ENCODE measurements at regions not wholly inside any gene's neighbourhood (a gene's known extent, or its start where the extent isn't known, plus 50 kb on each side); places are given as distances from the start of the nearest gene placed in this dataset.

DNA sequence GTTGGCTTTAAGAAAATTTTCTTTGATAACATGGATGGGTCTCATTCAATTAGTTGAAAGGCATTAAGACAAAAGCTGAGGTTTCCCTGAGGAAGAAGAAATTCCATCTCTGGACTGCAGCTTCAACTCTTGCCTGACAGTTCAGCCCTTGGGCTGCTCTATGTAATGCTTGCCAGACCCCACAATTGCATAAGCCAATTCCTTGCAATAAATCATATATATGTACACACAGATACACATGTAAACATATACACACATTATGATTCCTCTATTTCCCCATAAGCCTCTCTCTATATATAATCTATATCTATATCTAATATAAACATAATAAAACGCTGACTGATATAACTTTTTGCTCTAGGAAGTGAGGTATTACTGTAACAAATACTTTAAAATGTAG, 301.5 kb upstream of the PRMT6 start:
- no peak for DNase-seq (ENCODE audit: low spot score)

DNA sequence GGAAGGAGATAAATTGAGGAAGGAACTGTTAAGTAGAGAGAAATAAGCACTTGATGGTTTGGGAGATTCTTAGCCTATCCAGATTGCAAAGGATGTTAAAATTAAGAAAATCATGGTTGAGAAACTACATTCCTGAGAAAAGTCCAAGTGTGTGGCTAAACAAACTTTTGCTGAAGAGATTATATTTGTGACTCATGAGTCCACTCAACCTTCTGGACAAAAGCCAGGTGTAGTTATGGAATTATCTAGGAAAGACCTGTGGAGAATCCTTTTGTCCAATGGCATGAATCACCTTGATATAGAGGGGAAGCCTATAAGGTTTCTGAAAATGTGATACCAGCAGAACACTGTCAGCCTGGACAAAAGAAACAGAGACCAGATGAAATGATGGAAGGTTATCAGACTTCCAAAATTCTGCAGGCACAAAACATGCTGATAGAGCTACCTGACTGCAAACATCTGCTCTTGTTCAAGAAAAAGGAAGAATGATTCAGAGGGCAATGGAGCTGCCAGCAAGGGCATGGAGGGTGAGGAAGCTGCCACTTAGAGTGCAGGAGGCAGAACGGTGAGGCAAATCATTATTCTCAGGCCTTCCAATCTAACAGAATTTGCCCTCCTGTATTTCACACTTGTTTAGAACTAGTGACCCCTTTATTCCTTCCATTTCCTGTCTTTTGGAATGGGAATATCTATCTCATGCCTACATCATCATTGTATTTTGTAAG, 300.6 kb upstream of the PRMT6 start:
- DNase-seq (ENCODE audit: low spot score): no peak

DNA sequence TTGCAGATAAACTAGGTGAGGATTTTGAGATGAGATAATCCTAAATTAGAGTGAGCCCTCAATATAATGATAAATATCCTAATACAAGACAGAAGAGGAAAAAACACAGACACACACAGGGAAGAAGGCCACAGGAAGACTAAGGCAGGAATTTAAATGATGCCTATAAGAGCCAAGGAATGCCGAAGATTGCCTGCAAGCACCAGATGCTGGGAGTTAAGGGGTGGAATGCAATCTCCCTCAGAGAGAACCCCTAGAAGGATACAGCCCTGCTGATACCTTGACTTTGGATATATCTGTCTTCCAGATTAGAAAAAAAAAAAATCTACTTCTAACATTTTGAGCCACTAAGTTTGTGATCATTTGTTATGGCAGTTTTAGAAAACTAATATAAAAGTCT, 299.7 kb upstream of the PRMT6 start:
- DNase-seq (ENCODE audit: low spot score): no peak

DNA sequence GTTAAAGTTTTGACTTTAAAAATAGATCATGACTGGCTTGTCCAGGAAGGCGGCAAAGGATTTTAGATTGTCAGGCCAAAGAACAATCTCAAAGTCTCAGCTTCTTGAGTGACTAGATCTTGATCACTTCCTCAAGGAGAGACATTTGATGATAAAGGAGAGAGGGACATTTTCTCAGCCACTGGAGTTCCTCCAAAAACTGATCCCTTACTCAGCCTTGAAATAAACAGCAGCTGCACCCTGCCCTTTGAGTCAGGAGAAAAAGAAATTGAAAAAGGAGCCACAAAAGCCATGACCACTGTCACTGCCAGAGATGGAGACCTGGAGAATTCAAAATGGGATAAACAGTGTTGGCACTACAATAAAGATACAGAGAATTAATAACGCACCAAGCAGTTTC, 288.4 kb upstream of the PRMT6 start:
- no peak for DNase-seq (ENCODE audit: low spot score)

DNA sequence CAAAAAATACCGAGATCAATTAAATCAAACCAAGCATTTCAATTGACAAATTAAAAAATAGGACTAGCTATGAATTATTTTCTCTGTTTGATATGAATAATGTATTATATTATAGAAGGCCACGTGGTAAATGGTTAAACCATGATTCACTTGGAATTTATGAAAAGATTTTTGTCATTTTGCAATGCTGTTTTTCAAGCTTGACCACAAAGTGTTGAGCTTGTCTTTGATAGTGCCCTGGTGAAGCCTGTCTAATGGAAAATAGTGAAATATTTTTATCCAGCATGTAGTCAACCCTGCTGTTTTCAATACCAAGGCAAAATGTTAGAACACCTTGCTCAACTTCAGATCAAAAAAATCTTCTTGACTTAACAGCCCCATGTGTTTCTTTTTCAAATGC, 288.0 kb upstream of the PRMT6 start:
- DNase-seq (ENCODE audit: low spot score): no peak

DNA sequence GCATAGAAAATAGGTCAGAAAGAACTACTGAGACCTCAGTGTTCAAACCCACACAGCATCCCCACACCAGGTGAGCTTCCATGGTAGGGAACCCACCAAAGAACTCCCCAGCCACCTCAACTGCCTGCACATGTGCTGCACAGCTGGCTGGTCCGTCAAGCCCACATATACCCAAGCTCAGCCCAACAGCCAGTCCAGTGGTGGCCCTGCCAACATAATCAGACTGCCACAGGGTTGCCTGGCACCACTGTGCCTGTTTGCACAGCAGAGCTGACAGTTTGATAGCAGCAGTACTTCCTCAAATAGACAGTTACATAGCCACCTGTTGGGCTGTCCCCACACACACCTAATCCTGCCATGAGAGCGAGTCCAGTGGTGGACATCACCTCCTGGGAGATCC, 283.3 kb upstream of the PRMT6 start:
- no peak for DNase-seq (ENCODE audit: low spot score)

DNA sequence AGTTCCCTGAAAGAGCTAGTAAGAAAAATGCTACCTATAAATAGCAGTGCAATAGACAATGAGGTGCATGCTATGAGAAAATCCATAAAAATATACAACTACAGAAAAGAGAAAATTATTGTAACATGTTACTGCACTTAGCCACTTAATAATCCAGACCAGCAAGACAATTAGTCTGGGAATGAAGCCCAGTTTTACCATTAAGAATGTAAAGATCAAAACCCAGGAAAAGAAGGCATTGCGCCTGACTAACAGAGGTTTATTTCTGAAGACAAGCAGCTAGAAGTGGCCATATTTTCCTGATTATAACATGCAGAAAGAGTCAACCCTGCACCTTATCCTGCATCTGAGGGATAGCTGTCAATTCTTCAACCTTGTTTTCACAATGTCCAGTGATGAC, 276.4 kb upstream of the PRMT6 start:
- no peak for DNase-seq (ENCODE audit: low spot score)

DNA sequence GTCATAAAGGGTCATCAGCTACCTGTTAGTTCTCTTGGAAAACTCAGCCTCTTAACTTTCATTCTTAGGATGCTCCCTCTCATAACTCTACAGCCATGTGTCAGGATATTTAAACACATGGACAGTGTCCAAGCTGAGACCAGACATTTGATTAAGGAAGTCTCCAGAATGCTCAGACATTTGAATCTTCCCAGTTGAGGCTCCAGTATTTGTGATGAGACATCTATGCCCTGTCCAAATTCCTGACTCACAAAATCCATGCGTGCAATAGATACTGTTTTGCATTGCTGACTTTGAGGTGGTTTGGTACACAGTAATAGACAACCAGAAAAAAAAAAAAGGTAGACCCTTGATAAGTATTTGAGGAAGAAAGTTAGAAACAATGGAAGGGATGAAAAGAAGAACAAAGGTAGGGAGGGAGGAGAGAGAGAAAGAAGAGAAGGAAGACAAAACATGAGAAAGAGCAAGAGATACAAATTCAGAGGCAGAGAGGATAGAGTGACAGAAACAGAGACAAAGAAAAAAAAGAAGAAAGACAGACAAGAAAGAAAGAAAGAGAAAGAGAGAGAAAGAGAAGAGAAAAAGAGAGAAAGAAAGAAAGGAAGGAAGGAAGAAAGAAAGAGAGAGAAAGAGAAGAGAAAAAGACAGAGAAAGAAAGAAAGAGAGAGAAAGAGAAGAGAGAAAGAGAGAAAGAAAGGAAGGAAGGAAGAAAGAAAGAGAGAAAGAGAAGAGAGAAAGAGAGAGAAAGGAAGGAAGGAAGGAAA, 275.5 kb upstream of the PRMT6 start:
- no peak for DNase-seq (ENCODE audit: low spot score)

DNA sequence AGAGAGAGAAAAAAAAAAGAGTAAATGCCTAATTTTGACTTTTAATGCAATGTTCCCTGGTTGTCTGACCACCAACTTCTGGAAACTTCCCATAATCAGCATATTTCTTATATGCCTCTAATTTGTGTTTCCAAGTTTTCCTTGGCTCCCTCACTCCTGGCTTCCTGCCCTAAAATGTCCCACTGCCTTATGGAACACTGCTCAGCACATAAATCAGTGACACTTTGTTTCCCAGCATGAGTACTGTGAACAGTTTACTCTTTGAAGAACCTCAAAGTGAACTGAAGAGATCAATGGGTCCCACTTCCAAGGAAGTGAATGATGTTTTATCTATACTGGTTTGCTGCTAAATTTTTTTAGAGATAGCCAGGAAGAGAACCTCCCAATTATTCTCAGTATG, 271.3 kb upstream of the PRMT6 start:
- DNase-seq (ENCODE audit: low spot score): no peak

DNA sequence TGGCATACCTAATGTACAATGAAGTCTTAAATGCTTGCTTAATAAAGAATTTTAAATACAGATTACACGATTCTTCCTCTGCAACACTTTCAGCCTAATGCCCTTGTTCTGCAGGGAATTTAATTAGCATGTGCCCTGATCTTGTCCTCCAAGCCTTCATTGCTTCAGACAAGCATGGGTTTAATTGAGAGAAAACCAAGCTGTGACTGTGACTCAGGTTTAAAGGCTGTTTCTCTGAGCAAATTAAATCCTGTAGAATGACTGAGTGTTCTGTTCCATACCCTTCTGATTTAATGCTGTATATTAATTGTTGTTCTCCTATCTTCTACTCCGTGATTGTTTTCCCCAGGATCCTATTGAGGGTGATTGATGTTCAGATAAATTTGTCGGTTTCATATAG, 269.0 kb upstream of the PRMT6 start:
- DNase-seq (ENCODE audit: low spot score): no peak

DNA sequence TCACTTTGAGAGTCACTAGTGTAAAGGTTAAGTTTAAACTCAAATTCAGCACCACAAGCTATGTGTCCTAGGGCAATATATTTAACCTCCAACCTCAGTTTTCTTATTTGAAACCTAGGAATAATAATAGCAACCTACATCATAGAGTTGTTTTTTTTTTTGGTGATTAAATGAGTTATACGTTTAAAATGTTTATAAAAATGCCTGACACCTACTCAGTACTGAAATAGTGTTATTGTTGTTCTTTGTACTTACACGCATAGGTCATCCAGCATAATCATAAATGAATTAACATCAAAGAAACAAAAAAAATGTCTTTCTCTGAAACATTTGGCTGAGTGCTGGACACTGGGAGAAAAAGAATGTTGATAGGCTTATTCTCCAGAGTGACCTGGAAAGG, 266.8 kb upstream of the PRMT6 start:
- no peak for DNase-seq (ENCODE audit: low spot score)

DNA sequence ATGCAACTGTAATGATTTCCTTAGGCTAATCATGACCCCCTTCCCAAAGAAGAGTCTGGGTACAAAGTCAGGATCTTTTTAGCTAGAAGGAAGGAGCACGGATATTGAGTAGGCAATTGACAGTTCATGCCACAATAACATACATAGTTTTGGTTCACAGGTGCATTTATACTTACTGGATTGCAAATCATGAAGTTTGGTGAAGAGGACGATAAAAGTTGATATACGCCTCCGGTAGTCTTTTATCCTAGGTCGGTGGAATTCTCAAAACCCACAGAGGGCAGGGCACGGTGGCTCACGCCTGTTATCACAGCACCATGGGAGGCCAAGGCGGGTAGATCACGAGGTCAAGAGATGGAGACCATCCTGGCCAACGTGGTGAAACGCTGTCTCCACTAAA, 265.4 kb upstream of the PRMT6 start:
- DNase-seq (ENCODE audit: low spot score): no peak

DNA sequence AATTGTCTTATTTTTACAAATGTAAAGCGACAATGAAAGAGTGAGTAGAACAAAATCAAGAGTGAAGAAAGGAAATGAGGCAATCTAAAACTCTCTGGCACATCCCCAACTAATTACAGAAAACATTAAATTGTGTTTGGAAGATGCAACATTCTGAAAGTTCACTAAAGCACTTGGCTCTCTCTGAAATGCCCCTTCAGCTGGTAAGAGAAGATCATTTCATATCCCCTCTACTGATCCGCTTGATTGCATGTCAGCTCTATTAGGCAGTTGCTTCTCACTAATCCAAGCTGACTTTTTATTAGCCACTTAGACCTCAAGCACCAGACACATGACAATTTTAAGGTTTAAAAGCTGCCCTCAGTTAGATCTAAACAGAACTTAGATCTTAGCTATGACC, 262.8 kb upstream of the PRMT6 start:
- DNase-seq (ENCODE audit: low spot score): no peak

DNA sequence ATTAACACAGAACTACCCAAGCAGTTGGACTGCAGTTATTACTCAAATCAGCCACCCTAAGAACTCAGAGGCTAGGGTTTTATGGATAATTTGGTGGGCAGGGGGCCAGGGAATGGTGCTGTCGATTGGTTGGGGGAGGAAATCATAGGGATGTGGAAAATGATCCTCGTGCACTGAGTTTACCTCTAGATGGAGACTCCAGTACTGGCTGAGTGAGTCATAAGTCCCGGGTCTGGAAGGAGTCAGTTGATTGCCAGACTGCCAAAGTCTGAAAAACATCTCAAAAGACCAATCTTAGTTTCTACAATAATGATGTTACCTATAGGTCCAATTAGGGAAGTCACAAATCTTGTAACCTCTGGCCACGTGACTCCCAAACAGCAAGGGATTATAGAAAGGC, 257.5 kb upstream of the PRMT6 start:
- DNase-seq (ENCODE audit: low spot score): no peak

DNA sequence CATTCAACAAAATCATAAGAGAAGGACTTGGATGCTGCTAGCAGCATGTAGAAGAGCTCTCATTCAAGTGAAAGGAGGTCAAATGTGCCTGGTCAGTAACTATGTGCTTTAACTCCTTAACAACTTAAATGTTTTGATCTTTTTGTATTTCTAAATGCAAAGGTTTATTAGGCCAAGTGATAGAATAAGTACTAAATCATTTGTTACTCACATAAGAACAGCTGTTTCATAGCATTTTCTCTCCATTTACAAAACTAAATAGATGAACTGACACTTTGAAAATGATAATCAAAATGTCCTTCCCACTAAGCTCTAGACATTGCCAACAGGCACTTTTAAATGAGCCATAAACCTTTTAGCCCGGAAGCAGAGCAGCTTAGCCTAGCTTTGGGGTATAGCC, 254.3 kb upstream of the PRMT6 start:
- DNase-seq (ENCODE audit: low spot score): no peak

DNA sequence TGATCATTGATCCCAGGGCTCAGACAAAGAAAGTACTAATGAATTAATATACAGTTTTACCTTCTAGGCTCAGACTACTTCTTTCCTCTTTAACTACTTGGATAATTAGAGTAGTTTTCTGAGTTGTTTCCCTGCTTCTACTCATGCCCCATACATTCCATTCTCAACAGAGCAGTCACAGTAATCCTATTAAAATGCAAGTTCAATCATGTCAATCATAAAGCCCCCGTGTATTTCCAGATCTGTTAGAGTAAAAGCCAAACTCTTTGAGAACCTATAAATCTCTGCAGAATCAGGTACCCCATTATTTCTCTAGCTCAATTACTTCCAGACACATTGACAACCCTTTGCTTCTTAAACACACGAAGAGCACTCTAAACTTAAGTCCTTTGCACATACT, 242.1 kb upstream of the PRMT6 start:
- no peak for DNase-seq (ENCODE audit: low spot score)

DNA sequence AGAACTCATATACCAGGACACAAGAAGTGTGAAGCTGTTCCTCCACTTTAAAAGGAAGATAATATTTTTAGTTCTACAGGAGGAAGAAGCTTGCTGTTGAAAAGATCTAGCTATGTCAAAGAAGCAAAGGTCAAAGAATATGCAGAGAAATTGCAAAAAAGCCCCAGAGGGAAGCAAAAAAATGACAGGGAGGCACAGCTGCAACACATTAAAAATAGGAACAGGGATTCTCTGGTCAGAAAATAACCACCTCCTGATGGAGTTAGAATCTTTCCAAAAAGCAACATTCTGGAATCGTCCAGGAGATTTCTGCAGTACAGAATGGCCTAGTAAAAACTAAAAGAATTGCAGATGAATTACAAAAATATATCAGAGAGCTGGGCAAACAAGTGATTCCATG, 238.9 kb upstream of the PRMT6 start:
- no peak for DNase-seq (ENCODE audit: low spot score)

DNA sequence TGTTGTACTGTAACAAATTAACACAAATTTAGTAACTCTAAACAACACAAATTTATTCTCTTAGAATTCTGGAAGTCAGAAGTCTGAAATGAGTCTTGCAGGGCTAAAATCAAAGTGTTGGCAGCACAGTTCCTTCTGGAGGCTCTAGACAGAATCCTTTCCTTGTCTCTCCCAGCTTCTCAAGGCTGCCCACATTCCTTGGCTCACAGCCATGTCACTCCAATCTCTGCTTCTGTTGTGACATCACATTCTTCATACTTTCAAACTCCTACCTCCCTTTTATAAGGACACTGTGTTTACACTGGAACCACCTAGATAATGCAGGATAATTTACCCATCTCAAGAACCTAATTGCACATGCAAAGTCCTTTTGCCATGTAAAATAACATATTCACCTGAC, 225.0 kb upstream of the PRMT6 start:
- DNase-seq (ENCODE audit: low spot score): no peak

DNA sequence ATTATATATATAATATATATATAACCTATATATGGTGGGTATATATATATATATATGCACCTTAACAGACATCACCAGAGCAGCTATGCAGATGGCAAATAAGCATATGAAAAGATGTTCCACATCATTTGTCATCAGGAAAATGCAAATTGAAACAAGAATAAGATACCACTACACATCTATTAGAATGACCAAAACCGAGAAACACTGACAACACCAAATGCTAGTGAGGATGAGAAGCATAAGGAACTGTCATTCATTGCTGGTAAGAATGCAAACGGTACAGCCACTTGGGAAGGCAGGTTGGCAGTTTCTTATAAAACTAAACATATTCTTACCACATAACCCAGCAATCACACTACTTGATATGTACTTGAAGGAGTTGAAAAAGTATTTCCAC, 219.8 kb upstream of the PRMT6 start:
- DNase-seq (ENCODE audit: low spot score): no peak

DNA sequence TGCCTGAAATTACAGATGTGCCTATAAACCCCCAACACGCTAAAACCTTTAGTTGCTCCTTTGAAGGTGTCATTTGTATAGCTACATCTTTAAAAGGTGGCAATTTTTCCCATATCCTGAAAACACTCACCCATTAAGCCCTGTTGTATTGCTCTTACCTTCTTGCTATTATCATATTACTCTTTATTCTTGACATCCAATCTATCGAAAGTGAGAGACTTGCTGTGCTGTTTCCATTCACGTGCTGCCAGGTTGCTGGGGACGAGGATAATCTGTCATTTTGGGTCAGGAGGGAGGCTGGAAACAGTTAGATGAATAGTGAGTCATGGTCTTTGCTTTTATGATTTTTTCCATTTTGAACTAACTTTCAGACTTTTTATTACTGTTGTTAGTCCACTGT, 213.0 kb upstream of the PRMT6 start:
- DNase-seq (ENCODE audit: low spot score): no peak

DNA sequence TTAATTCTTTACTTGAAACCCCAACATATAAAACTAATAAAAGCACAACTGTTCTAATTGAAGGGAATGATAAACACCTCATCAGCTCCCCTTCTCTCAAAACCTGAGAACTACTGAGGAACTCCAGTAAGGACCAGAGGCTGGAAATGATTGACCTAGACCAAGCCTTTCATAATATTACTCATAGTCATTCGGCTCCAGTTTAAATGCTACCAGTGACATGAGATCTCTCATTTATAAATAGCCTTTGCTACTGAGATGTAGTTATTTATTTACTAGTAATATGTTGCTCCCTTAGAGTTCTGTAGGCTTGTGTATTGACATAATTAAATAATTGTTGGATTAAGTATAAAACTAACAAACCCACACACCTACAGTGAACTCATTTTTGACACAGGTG, 209.8 kb upstream of the PRMT6 start:
- DNase-seq (ENCODE audit: low spot score): no peak

DNA sequence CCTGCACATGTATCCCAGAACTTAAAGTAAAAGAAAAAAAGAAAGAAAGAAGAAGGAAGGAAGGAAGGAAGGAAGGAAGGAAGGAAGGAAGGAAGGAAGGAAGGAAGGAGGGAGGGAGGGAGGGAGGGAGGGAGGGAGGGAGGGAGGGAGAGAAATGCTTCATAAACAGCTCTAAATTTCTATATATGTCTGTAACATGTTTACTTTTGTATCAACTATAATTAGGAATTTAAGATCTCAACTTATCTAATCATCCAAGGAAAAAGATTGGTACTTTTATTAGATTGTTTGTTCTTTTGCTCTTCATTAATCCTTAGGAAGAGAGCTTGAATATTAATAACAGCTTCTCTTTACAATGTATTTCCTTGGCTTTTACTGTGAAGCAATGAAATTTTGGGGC, 195.4 kb upstream of the PRMT6 start:
- DNase-seq (ENCODE audit: low spot score): no peak

DNA sequence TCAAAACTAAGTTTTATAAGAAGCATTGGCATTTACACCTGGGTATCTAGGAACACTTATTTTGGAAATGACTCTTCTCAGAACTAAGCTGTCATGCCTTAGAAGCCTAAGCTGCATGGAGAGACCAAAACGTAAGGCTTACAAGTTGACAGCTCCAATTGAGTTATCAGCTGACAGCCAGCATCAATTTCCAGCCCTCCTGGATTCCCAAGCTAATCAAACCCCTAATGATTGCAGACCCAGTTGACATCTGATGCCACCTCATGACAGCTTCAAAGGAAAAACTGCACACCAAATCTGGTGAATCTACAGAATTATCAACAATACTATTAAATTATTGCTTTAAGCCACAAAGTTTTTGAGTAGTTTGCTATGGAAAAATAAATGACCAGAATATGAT, 187.6 kb upstream of the PRMT6 start:
- no peak for DNase-seq (ENCODE audit: low spot score)

DNA sequence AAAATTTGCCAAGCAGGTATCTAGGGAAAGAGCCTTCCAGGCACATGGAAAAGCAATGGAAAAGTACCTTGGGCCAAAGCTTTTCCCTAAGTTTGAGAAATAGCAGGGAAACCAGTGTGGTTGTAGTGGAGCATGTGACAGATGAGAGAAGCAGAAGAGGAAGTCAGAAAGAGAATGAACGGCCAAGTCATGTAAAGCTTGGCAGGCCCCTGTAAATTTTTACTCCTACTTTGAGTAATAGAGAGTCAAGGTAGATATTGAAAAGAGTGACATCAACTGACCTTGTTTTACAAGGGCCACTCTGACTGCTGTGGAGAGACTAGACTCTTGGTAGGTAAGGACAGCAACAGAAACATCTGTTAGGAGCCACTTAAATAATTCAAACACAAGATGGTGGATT, 180.9 kb upstream of the PRMT6 start:
- DNase-seq (ENCODE audit: low spot score): no peak
